Epithelial cell of prostate (primary cell): ENCODE measurements at regions not wholly inside any gene's neighbourhood (a gene's known extent, or its start where the extent isn't known, plus 50 kb on each side); places are given as distances from the start of the nearest gene placed in this dataset.

Experiments
- DNase-seq: peaks from one replicate; pipeline ENCODE4 v3.0.0-alpha.2; 2011; ENCODE audit warnings: low read depth, low spot score
- H3K27ac ChIP-seq: fragments of 450-650 bp; 2 replicates; pipeline ENCODE4 v1.5.1; 2017; ENCODE audit warnings: mild to moderate bottlenecking

DNA sequence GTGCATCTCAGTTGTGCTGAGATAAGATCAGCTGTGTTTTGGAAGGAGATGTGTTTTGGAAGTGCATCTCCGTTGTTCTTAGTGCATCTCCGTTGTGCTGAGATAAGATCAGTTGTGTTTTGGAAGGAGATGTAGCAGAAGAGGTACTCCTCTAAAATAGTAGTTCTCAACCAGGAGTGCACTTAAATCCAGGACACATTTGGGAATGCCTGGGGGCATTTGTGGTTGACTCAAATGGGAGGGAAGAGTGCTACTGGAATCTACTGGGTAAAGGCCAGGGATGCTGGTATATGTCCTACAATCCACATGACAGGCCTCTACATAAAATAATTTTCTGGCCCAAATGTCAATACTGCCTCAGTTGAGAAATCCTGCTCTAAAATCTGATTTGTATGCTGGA is 70.8 kb upstream of the CHRDL1 start:
- H3K27ac ChIP-seq, result no peak overlapping the region
- DNase-seq, result no peak

DNA sequence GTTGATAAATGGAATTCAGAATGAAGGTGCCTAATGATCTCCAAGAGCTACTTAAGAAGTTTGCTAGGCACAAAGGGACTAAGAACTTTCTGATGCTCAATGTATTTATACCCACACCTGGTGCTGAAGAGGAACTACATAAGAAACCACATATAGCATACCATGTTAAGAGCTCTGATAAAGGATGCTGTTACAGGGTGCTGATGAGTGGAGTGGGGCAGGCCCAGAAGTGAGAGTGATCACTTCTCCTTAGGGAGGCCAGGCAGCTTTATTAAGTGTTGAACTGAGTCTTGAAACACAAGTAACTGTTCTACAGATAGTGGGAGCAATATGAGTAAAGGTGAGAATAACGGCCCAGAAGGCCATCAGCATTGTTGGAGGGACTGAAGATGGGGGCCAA is 68.3 kb upstream of the CHRDL1 start:
- no peak overlapping the region for H3K27ac ChIP-seq
- DNase-seq, result no peak

DNA sequence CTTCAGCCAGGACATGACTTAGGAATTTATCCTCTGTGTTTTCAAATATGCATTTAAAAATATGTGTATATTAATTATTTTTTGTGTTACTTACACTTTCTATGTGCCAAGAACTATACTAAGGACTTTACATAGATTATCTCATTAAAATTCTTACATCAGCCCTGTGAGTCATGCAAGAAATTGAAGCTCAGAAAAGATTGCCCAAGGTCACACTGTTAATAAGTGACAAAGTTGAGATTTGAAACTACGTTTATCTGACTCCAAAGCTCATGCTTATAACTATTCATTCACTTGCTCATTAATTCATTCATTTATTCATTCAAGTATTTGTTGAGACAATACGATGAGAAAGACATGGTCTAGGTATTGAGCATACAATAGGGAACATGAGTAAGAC is 62.9 kb upstream of the CHRDL1 start:
- no peak overlapping the region for H3K27ac ChIP-seq
- no peak for DNase-seq

DNA sequence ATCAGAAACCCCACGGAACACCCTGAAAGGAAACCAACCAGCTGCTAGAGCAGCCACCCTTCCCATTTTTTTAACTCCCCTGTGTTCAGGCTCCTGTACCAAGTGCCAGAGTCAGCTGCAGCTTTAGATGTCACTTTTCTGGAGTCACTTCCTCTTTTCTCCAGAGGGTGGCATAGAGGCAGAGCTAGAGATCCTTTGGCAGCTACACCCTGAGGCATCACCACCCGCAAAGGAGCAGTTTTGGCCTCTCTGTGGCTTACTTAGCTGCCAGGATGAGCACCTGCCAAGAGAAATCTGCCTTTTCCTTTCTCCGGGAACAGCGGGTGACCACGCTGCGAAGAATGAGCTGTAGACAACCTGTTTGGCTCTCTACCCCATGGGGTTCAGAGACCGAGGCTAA is 58.0 kb upstream of the CHRDL1 start:
- DNase-seq, result no peak
- H3K27ac ChIP-seq, result no peak overlapping the region

DNA sequence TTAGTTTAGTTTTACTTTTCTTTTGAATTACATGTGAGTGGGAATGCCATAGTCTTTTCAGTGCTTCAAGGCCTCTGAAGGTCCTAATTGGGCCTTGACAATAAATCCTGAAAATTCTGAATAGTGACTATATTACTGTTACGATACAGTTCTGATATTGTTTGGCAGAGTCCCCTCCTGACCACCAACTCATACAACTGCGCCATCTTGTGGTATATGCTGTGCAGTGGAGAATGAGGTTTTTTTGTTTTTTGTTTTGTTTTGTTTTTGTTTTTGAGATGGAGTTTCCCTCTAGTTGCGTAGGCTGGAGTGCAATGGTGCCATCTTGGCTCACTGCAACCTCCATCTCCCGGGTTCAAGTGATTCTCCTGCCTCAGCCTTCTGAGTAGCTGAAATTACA is 56.6 kb upstream of the CHRDL1 start:
- no peak for DNase-seq
- H3K27ac ChIP-seq, result no peak overlapping the region

DNA sequence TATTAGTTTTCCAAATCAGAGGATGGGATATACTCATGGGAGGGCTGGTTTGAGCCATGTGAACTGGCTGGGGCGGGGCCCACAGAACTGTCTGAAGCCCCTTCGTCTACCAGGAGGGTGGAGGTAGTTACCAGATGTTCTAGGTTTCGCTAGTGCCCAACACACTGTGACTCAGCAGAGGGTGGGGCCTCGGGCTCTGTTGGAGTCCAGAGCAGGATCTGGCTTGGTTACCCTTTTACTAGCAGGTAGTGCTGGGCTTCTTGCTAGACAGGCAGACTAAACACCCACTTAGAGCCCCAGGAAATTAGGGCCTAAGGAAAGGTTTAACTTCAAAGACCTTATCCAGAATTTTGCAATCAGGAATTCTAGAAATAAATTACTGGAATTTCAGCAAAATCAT is 56.2 kb upstream of the CHRDL1 start:
- H3K27ac ChIP-seq, result no peak overlapping the region
- no peak for DNase-seq

DNA sequence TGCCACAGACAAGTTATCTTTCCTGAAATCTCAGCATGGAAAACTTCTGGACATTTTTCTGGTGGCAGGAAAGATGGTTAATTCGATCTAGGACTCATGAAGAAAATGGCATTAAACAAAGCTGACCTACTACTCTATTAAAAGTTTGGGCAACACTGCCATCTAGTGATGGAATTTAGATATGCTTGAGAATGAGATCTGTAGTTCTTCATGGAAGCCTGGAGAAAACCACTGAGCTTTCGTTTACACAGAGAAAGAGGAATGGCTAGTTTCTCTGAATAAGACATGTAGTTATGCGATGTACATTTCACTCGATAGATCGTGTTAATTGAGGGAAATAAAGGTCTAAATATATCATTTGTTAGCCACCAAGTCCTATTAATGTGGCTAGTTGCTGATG is 51.7 kb upstream of the CHRDL1 start:
- DNase-seq, result no peak

DNA sequence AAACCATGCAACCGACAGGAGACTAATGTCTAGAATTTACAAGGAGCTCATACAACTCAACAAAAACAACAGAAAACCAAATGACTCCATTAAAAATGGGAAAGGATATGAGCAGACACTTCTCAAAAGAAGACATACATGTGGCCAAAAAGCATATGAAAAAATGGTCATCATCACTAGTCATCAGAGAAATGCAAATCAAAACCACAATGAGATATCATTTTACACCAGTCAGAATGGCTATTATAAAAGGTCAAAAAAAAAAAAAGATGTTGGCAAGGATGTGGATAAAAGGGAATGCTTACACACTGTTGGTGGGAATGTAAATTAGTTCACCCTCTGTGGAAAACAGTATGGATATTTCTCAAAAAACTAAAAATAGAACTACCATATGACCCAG is 50.5 kb upstream of the CHRDL1 start:
- H3K27ac ChIP-seq, result no peak overlapping the region
- no peak for DNase-seq

More for the DNA sequence above, 51.7 kb upstream of the CHRDL1 start:
- H3K27ac ChIP-seq, result no peak overlapping the region
